CD14-positive monocyte (primary cell): ENCODE measurements at regions not wholly inside any gene's neighbourhood (a gene's known extent, or its start where the extent isn't known, plus 50 kb on each side); places are given as distances from the start of the nearest gene placed in this dataset.
"Not testable (repeated sequence)": the region's sequence is repeated elsewhere in the genome, so short reads cannot be mapped to it uniquely, and the experiment has no call there.

Experiments
- DNase-seq, 3 donors: peaks; one replicate each; pipeline ENCODE4 v3.0.0-alpha.2; 2011 to 2022
- H2AFZ ChIP-seq: 2 replicates; pipeline ENCODE4 v1.6.0; 2012; ENCODE audit warnings: mild to moderate bottlenecking, low read depth, low read length, inconsistent platforms; ENCODE audit not compliant: insufficient read depth, poor library complexity, severe bottlenecking
- H3K27ac ChIP-seq, 2 donors: 1 replicate in 1 of 2; 2 replicates in 1 of 2; pipeline ENCODE4 v1.5.1; 2012 to 2013; ENCODE audit warnings: low read length in 2 of 2, control low read depth in 1 of 2, inconsistent platforms in 1 of 2, low read depth in 1 of 2, mild to moderate bottlenecking in 1 of 2
- H3K27me3 ChIP-seq, 2 donors: one replicate each; pipeline versions ENCODE4 v1.6.0 to v1.6.1; 2011 to 2013; ENCODE audit warnings: low read length in 2 of 2; ENCODE audit not compliant: control insufficient read depth in 2 of 2, insufficient read depth in 2 of 2
- H3K36me3 ChIP-seq, 2 donors: replicated peaks in 1 of 2; 1 replicate in 1 of 2; 2 replicates in 1 of 2; pipeline versions ENCODE4 v1.5.1 to v1.6.1; 2012 to 2013; ENCODE audit warnings: low read length in 2 of 2, control low read depth in 1 of 2, inconsistent platforms in 1 of 2, mild to moderate bottlenecking in 1 of 2; ENCODE audit not compliant: insufficient read depth in 2 of 2, control insufficient read depth in 1 of 2
- H3K4me1 ChIP-seq, 2 donors: 1 replicate in 1 of 2; 2 replicates in 1 of 2; pipeline versions ENCODE4 v1.5.1 to v1.6.1; 2012 to 2013; ENCODE audit warnings: low read length in 2 of 2, control low read depth in 1 of 2, inconsistent platforms in 1 of 2, mild to moderate bottlenecking in 1 of 2, moderate library complexity in 1 of 2; ENCODE audit not compliant: insufficient read depth in 2 of 2, control insufficient read depth in 1 of 2
- H3K4me2 ChIP-seq: replicated peaks from 2 replicates; pipeline ENCODE3; 2012; ENCODE audit warnings: low read length, moderate library complexity, mild to moderate bottlenecking; ENCODE audit not compliant: poor library complexity, severe bottlenecking; ENCODE audit errors: extremely low read depth
- H3K4me3 ChIP-seq, 3 experiments: fragments of 200-600 bp in 1 of 3; sonication (generic) in 1 of 3; replicated peaks in 1 of 3; 1 replicate in 2 of 3; 2 replicates in 1 of 3; pipeline ENCODE4 v1.5.1; 2011 to 2013; ENCODE audit warnings: low read length in 3 of 3, mild to moderate bottlenecking in 3 of 3, control low read depth in 2 of 3, low read depth in 2 of 3, inconsistent platforms in 1 of 3, moderate library complexity in 1 of 3
- H3K79me2 ChIP-seq: 2 replicates; pipeline ENCODE4 v1.6.0; 2012; ENCODE audit warnings: mild to moderate bottlenecking, control low read depth, inconsistent platforms, low read length, moderate library complexity; ENCODE audit not compliant: insufficient read depth
- H3K9ac ChIP-seq: 2 replicates; pipeline ENCODE4 v1.6.0; 2017; ENCODE audit warnings: low read length, mild to moderate bottlenecking; ENCODE audit not compliant: insufficient read depth, poor library complexity, severe bottlenecking
- H3K9me3 ChIP-seq, 2 donors: replicated peaks in 1 of 2; 1 replicate in 1 of 2; 2 replicates in 1 of 2; pipeline versions ENCODE4 v1.5.1 to v1.6.1; 2012 to 2013; ENCODE audit warnings: low read length in 2 of 2, control low read depth in 1 of 2; ENCODE audit not compliant: control insufficient read depth in 1 of 2, insufficient read depth in 1 of 2
- H4K20me1 ChIP-seq: 2 replicates; pipeline ENCODE4 v1.6.0; 2012; ENCODE audit warnings: mild to moderate bottlenecking, low read length, control low read depth, moderate library complexity; ENCODE audit not compliant: insufficient read depth
- H3K27ac Mint-ChIP-seq, 7 donors: one replicate each; pipeline ENCODE4 v1.8.0; 2020; ENCODE audit warnings: mild to moderate bottlenecking in 7 of 7, mixed read lengths in 7 of 7, moderate library complexity in 6 of 7, inconsistent platforms in 2 of 7
- H3K27me3 Mint-ChIP-seq, 3 donors: one replicate each; pipeline ENCODE4 v1.8.0; 2021 to 2022; ENCODE audit warnings: low read depth in 3 of 3, mild to moderate bottlenecking in 3 of 3, mixed read lengths in 3 of 3, moderate library complexity in 3 of 3, inconsistent platforms in 1 of 3
- H3K36me3 Mint-ChIP-seq, 2 donors: one replicate each; pipeline ENCODE4 v1.8.0; 2020; ENCODE audit warnings: mixed read lengths in 2 of 2, inconsistent platforms in 1 of 2, mild to moderate bottlenecking in 1 of 2
- H3K4me1 Mint-ChIP-seq: one replicate; pipeline ENCODE4 v1.8.0; 2020; ENCODE audit warnings: mild to moderate bottlenecking, mixed read lengths
- H3K4me3 Mint-ChIP-seq, 2 donors: one replicate each; pipeline ENCODE4 v1.8.0; 2020; ENCODE audit warnings: mild to moderate bottlenecking in 2 of 2, mixed read lengths in 2 of 2, moderate library complexity in 1 of 2
- H3K9me3 Mint-ChIP-seq, 7 donors: one replicate each; pipeline ENCODE4 v1.8.0; 2020 to 2022; ENCODE audit warnings: mixed read lengths in 7 of 7, mild to moderate bottlenecking in 6 of 7, moderate library complexity in 6 of 7, inconsistent platforms in 2 of 7
- CTCF ChIP-seq: fragments of 200-600 bp; IDR thresholded peaks from one replicate; pipeline ENCODE4 v1.8.0; 2022; ENCODE audit warnings: antibody characterized with exemption, mild to moderate bottlenecking
- WGBS: methylation state at CpG from one replicate; pipeline ENCODE4 v1.1.5; 2013; ENCODE audit warnings: missing lambda C conversion rate; ENCODE audit not compliant: insufficient coverage; 5-methylcytosine and 5-hydroxymethylcytosine counted together
- intact Hi-C, 2 donors: fragments of 100-400 bp; cut with micrococcal nuclease; formaldehyde crosslinking; loops; one replicate each; pipeline versions ENCODE4 v1.15.0 to v1.15.1; 2023

GRCh38 chr14:106129274-106129673 lies 602.9 kb downstream of the TMEM121 start:
- Histone ChIP-seq H3K9ac (no peak overlapping the region), H3K79me2 (no peaks in the 10 kb centered on the region), H3K4me3 (no peak overlapping the region), H4K20me1 (no peaks in the 10 kb centered on the region), H3K36me3 (no peaks in the 10 kb centered on the region), H3K4me1 (no peaks in the 10 kb centered on the region), H3K9me3 (no peaks in the 10 kb centered on the region), H3K4me2 (no peak overlapping the region), H3K27me3 (no peaks in the 10 kb centered on the region), H3K27ac (no peak overlapping the region), H2AFZ (no peak overlapping the region)
- H3K4me3 Mint-ChIP-seq, result no peak overlapping the region
- H3K4me1 Mint-ChIP-seq, result no peaks in the 10 kb centered on the region
- 24% methylated on average over 2 of the region's 5 CpGs for WGBS
- H3K36me3 Mint-ChIP-seq, result no peaks in the 10 kb centered on the region
- no peaks in the 10 kb centered on the region for H3K27me3 Mint-ChIP-seq
- intact Hi-C loops, result no loop called here
- no peaks in the 10 kb centered on the region for H3K9me3 Mint-ChIP-seq
- DNase-seq, result no peak
- no peak for TF ChIP-seq CTCF
- H3K27ac Mint-ChIP-seq, result no peak overlapping the region

DNA sequence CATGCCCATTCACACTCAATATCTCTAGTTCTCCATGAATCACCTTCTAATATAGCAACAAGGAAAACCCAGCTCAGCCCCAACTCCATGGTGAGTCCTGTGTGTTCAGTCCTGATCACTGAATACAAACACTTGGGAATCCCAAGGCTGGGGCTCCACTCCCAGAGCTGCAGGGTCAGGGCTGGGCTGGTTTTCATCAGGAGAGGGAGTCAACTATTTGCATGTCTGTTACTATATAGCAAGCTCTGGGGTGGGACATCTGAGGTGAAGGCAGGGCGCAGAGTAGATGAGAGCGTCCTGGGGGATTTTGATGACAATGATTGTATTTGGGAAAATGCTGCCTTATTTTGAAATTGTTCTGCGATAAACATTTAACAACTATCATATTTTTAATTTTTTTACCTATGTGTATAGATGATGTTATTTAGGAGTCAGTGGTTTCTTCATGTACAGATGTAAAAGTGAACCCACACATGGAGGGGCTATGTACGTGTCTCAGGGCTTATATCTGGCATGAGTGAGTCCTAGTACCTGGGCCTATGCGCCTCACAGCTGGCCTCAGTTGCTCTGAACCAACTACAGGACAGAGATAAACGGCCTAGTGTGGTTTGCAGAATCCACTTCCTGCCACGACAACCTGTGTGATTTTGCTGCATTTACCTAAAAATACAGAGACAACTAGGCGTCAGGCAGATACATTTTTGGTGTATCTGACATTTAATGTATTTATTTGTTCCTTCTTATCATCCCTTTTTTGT lies 603.7 kb downstream of the TMEM121 start:
- H3K36me3 Mint-ChIP-seq, H3K4me3 Mint-ChIP-seq, H3K27ac ChIP-seq, H3K9ac ChIP-seq, H3K36me3 ChIP-seq, H3K9me3 ChIP-seq, intact Hi-C loops, H3K79me2 ChIP-seq, H3K9me3 Mint-ChIP-seq, H3K27me3 ChIP-seq, H3K4me2 ChIP-seq, DNase-seq, H3K4me1 ChIP-seq, H4K20me1 ChIP-seq, H3K27ac Mint-ChIP-seq, H3K27me3 Mint-ChIP-seq, H3K4me3 ChIP-seq, H2AFZ ChIP-seq, H3K4me1 Mint-ChIP-seq: not testable (repeated sequence)
- WGBS, result no CpG with 5 or more reads among the region's 8 CpGs

DNA sequence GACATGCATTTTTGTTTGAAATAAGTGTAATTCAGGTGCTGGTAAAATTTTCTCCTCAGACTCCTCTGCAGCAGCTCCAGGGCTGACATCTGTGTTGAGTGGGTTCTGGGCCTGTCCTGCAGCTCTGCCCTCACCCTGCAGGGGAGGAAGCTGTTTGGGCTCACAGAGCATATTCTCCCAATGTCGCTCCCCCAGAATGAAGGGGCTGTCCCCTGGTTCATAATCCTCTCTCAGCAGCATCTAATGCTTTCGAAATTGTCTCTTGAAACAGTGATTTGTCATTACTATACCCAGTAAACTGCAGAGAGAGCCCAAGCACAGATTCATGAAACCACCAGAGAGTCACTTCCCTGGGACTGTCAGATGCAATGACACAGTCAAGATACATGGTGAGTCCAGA lies 606.7 kb downstream of the TMEM121 start:
- H3K9ac ChIP-seq, H3K9me3 ChIP-seq, H3K27ac Mint-ChIP-seq, H3K27me3 ChIP-seq, H3K79me2 ChIP-seq, H3K27me3 Mint-ChIP-seq, intact Hi-C loops, DNase-seq, H3K4me1 ChIP-seq, H3K4me2 ChIP-seq, H3K4me1 Mint-ChIP-seq, H3K4me3 Mint-ChIP-seq, H3K9me3 Mint-ChIP-seq, H4K20me1 ChIP-seq, H3K36me3 Mint-ChIP-seq, H3K4me3 ChIP-seq, H3K27ac ChIP-seq, H3K36me3 ChIP-seq, H2AFZ ChIP-seq: not testable (repeated sequence)
- 71% methylated on average over 2 of the region's 2 CpGs for WGBS
